BJ (cell line): ENCODE measurements at regions not wholly inside any gene's neighbourhood (a gene's known extent, or its start where the extent isn't known, plus 50 kb on each side); places are given as distances from the start of the nearest gene placed in this dataset.

ENCODE experiments used
- CTCF ChIA-PET: fragments of 350-600 bp; formaldehyde crosslinking; extraction: SDS; loops from one replicate; lab custom pipeline; 2021; ENCODE audit warnings: antibody characterized with exemption, inconsistent platforms; lab: Yijun Ruan, JAX
- POLR2A ChIA-PET: fragments of 300-600 bp; sonication (Branson Sonifier 250); formaldehyde crosslinking; extraction: SDS; loops from one replicate; lab custom pipeline; 2021; ENCODE audit warnings: antibody characterized with exemption; lab: Charles Lee
- DNase-seq: peaks from one replicate; pipeline ENCODE4 v3.0.0-alpha.2; 2011; ENCODE audit warnings: low read depth
- H3K27me3 ChIP-seq: 2 replicates; pipeline ENCODE4 v1.6.0; 2011; ENCODE audit warnings: low read length; ENCODE audit not compliant: control insufficient read depth, insufficient read depth
- H3K36me3 ChIP-seq: 2 replicates; pipeline ENCODE4 v1.5.1; 2011; ENCODE audit warnings: low read length; ENCODE audit not compliant: control insufficient read depth, insufficient read depth
- H3K4me3 ChIP-seq: 2 replicates; pipeline ENCODE4 v1.5.1; 2011; ENCODE audit warnings: low read depth, mild to moderate bottlenecking, control low read depth, low read length
- CTCF ChIP-seq: IDR thresholded peaks from 2 replicates; pipeline ENCODE4 v1.5.1; 2011; ENCODE audit warnings: low read depth, mild to moderate bottlenecking, control low read depth, inconsistent platforms, low read length, moderate library complexity; ENCODE audit not compliant: insufficient read depth

- DNase-seq: no peak
- POLR2A ChIA-PET: no interaction called here
- Histone ChIP-seq H3K4me3 (no peak overlapping the region), H3K36me3 (no peaks in the 10 kb centered on the region), H3K27me3 (no peaks in the 10 kb centered on the region)
- CTCF ChIA-PET: interaction anchor here (0.6 kb wide), 1 partner anchor 16 kb away, joined by 4 read pairs; no protein-coding TSS in a partner anchor
- no peak for TF ChIP-seq CTCF
Observed at GRCh38 chr21:31414263-31415000, 70.4 kb upstream of the TIAM1 start.

- Histone ChIP-seq H3K27me3 (no peaks in the 10 kb centered on the region), H3K36me3 (no peaks in the 10 kb centered on the region), H3K4me3 (no peak overlapping the region)
- CTCF ChIA-PET: no interaction called here
- TF ChIP-seq CTCF: no peak
- POLR2A ChIA-PET: no interaction called here
- no peak for DNase-seq
Observed at GRCh38 chr21:31413698-31414097, 69.6 kb upstream of the TIAM1 start.

GRCh38 chr21:31410499-31411131 lies 66.6 kb upstream of the TIAM1 start:
- ChIA-PET CTCF (no interaction called here), POLR2A (no interaction called here)
- DNase-seq: no peak
- no peak for TF ChIP-seq CTCF
- Histone ChIP-seq H3K4me3 (no peak overlapping the region), H3K36me3 (no peaks in the 10 kb centered on the region), H3K27me3 (no peaks in the 10 kb centered on the region)

- no peak for TF ChIP-seq CTCF
- Histone ChIP-seq H3K4me3 (no peak overlapping the region), H3K27me3 (no peaks in the 10 kb centered on the region), H3K36me3 (no peaks in the 10 kb centered on the region)
- ChIA-PET POLR2A (no interaction called here), CTCF (no interaction called here)
- no peak for DNase-seq
Observed at GRCh38 chr21:31409831-31410487, 65.9 kb upstream of the TIAM1 start.
